NCI-H69 (cell line): ENCODE measurements at regions not wholly inside any gene's neighbourhood (a gene's known extent, or its start where the extent isn't known, plus 50 kb on each side); places are given as distances from the start of the nearest gene placed in this dataset.

ENCODE experiments used
- DNase-seq: peaks from one replicate; lab custom pipeline; 2025; lab: John Stamatoyannopoulos, UW

DNA sequence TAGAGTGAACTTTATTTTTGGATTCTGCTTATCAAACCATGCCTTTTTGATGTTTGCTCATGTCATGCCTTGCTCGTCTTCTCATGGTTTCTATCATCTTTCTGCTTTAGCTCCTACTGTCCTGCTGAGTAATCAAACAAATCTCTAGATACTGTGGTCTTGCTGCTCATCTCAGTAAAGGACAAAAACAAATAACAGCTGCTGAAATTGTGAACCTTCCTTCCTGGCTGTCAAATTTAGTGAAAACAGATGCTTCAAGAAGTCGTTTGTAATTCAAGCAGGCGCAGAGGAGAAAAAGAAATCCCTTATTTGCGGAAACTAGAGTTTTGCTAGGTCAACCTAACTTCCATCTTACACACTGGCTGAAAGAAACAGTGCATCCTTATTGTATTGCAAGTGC, 616.1 kb upstream of the ALCAM start:
- peak; percentile 54 for DNase-seq

DNA sequence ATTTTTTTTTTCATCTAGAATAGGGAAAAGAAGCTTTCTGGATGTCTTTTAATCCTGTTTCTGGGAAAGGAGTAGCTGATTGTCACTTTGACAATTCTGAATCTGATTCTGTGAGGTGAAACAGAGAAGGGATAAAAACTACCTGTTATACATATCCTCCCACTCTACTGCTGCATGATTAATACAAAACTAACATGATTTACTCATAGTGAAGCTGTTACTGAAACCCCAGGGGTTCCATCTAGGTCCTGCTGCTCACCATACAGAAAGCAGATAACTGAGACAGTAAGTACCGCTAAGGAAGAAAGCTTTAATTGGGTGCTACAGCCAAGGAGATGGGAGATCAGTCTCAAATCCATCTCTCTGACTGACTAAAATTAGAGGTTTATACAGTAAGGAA, 610.9 kb upstream of the ALCAM start:
- no peak for DNase-seq

DNA sequence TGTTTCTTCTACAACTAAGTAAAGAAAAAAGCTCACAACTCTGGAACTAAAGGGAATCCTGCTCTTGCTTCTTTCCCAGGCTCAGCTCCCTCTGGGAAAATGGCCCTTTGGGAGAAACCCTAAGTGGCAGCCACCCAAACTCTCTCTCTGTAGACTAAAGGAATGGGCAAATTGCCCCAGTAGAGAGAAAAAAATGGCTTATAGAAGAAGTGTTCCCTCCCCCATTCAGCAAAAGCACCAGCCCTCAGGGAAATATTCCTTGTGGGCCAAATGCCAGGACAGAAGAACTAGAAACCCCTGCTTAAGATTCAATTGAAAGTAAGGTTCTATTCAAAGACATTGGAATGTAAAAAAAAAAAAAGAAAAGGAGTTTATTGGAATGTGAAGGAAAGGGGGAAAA, 603.7 kb upstream of the ALCAM start:
- DNase-seq, result no peak

DNA sequence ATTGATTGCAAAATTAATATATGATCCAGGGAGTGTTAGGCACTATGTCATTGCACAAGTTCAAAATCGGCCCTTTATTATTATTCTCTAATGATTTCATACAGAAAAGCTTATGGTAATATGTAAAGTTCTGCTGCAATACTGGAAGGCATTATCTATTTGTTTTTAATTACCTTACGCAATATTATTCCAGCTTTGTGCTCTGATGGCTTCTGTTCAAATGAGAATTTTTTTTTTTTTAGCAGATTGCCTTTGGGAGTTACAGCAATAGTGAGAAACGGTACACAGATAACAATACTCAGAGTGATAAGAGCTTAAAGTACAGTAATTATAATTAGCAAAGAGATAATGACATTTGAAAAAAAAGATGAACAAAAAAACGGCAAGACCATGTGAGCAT, 602.2 kb upstream of the ALCAM start:
- DNase-seq, result no peak

DNA sequence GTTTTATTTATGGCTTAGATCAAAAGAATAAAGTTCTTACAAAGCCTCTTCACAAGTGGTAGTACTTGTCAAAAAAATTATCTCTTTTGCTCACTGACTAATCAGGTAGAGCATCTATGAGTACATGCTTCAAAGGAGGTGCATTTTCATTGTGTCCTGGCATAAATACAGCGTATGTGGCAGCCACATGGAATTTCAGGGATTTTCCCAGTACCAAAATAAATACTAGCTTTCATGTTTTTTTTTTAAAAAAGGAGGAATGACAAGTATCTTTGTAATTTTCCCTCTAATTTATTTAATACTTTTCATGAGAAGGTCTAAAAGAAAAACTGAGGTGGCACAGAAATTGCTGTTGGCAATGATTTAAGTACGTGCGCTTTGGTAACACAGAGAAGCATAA, 597.8 kb upstream of the ALCAM start:
- no peak for DNase-seq

DNA sequence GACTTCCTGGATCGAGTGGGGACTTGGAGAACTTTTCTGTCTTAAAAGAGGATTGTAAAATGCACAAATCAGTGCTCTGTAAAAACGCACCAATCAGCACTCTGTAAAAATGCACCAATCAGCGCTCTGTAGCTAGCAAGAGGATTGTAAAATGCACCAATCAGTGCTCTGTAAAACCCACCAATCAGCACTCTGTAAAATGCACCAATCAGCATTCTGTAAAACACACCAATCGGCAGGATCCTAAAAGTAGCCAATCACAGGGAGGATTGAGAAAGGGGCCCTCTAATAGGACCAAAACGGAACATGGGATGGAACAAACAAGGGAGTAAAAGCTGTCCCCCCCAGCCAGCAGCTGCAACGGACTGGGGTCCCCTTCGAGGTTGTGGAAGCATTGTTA, 587.4 kb upstream of the ALCAM start:
- no peak for DNase-seq

DNA sequence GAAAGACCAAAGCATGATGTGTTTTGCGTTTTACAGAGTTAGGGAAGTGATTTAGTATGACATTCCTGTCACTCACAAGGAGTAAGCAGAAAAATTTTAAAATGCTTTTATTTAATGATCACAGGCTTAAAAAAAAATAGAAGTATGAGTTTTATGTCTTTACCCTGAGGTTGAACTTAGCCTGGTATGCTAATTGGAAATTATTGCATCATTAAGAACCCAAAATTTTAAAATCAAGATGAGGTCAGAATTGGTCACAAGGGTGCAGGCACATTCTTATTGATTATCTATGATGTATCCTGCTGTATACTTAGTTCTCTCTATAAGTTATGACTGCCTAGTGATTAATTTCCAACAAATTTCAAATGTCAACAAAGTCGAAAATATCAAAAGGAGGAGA, 585.6 kb upstream of the ALCAM start:
- no peak for DNase-seq

DNA sequence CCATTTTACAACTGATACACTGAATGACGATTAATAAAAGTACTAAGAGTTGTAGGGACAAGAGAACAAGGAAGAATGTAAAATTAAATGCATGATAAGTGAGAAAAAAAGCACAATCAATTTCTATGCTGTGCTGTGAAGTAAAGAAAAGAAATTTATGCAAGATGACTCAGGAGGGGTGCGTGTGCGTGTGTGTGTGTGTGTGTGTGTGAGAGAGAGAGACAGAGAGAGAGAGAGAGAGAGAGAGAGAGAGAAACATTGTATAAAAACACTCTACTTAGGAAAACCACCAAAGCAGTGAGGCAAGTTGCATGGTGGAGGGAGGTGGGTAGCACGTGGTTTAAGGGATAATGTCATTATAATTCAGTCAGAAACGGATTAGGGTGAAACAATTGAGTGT, 580.8 kb upstream of the ALCAM start:
- no peak for DNase-seq

DNA sequence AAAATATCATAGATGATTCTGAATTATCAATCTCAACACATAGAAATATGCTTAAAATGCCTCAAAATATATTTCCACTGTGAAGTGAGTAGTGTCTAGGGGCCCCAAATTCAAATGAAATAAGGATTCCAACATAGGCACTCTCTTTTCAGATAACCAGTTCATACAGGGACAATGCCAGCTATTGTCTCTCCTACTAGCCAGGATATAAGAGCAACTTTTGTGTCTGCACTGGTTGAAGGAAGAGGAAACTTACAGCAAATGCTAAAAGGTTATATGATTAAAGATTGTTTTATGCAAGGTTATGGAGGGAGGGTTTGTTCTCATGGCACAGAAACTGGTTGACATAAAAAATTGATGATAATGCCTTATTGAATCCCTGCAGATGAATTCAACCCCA, 579.4 kb upstream of the ALCAM start:
- no peak for DNase-seq

DNA sequence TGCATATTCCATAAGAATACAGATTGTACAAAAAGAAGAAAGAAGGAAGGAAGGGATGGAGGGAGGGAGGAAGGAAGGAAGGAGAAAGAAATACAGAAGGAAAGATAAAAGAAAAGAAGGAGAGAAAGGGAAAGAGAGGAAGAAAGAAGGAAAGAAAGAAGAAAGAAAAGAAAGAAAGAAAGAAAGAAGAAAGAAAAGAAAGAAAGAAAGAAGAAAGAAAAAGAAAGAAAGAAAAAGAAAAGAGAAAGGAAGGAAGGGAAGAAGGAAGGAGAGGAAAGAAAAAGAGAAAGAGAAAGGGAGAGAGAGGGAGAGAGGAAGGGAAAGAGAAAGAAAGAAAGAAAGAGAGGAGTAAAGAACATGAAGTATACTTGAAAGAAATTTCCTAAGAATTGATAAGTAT, 577.9 kb upstream of the ALCAM start:
- no peak for DNase-seq

DNA sequence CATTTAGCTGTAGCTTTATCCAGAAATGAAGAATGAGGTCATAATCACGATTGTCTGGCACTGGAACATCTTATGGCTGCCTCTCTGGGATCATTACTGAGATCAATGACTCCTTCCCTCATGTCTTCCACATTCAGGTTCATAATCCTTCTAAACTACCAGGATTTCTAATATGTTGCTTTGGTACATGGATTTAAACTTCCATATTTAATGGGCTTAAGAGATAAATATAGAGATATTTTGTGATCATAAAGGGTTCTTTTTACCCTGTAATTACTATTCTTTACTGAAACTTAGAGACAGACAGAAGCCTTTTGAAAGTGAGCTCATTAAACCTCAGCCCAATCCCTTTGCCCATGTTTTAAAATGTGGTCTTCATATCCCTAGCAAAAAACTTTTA, 575.4 kb upstream of the ALCAM start:
- DNase-seq, result peak; percentile 17

DNA sequence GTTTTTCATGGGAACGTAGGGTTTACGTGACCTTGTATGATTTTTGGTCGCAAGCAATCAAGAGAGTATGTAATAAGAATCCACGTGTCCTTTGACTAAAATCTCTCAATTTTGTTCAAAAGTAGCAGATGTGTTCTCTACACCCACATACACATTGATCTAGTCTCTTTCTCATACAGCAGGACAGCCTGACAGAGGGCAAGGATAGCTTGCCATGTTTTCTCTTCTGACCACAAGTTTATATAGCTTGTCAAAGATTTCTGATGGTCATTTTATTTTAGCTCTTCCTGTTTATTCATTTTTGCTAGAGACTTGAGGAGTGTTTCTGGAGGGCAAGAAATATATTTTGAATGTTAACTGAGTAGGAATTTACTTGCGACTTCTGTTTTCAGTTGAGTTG, 570.2 kb upstream of the ALCAM start:
- DNase-seq, result no peak

DNA sequence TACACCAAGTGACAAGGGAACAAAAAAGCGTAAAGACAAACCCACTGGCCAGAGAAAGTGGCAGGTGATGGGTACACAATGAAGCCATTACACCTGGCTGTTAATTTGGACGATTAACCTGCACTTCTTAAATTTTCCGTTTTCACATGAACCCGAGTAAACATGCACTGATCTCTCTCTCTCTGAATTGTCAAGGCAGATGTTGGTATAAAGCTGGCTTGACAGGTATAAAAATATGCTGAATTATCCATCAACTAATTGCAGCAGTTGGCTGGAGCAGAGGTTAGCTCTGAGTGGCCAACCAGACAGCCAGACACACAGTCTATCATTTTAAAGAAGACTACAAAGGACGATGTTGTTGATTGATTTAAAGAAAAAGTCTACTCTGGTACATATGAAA, 561.7 kb upstream of the ALCAM start:
- peak; percentile 94 for DNase-seq

DNA sequence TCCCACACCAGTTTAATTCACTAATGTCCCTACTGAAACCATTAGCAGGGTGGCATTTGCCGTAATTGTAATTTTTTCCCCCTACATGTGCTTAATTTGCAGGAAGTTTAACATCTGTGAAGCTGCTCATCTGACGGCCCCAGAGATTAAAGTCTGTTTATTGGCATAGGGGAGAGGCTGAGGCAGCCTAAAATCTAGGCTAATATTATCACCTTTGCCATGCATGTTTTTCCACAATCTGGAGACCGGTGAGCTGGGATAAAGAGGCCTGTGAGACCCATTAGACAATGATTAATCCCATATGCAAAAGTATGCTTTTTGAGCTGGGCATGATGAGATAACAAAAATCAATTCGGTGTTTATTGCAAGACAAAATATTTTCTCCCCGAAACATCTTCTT, 561.2 kb upstream of the ALCAM start:
- DNase-seq, result peak; percentile 89

DNA sequence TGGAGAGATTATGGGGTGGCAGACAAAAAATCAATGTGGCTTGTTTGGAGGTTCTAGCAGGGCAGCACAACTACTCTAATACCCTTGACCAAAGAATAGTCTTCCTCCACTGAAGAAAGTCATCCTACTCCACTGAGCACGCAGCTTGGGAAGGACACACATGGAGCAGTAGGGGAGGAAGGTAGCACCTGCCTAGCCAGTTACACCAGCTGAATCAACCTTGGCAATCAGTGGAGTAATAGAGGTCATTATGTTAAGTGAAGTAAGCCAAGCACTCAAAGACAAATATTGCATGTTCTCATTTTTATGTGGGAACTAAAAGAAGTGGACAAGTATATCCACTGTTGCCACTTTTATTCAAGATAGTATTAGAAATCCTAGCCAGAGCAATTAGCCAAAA, 555.8 kb upstream of the ALCAM start:
- DNase-seq, result peak; percentile 55

DNA sequence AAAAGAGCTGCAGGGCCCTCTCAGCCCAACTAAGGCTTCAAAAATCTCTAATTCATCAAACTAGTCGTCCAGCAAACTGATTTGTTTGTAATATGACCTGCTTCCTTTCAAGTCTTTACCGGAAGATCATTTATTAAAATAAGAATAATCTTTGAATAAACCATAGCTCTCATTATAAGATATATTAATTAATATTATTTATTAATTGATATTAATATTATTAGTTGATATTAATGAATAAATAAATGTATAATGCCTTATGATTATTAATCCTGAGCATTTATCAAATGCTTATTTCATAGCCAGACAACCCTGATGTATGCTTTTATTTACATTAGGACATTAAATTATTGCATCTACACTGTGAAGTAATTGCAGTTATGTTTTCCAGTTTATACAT, 550.7 kb upstream of the ALCAM start:
- no peak for DNase-seq

DNA sequence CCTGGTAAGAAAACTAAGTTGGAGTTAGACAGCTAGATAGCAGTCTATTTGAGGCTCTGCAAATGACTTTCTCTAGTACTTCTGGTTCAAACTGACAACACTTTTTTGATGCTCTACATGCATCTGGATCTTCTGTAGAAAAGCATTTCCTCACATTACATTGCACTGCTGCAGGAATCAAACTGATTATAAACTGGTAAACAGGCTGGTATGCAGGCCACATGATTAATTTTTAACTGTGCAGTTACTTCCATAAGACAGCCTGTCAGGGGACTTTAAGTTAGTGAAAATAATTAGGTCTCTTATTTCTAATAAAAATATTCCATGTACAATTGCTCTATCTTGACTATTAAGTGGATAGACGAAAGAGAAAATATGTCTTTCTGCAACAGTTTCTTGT, 550.0 kb upstream of the ALCAM start:
- no peak for DNase-seq

DNA sequence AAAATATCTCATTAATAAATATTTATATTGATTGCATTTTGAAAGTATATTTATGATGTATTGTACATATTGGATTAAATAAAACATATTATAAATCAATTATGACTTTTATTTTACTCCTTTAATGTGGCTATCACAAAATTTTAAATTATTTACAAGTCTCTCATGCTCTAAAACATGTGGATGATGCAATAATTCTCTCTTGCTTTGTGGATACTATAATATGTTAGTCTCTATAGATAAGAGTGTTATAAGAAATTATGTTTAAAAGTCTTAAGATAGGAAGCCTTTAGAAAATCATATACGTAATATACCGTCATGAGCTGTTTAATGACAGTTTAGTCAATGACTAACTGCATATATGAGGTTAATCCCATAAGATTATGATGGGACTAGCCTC, 547.4 kb upstream of the ALCAM start:
- no peak for DNase-seq

DNA sequence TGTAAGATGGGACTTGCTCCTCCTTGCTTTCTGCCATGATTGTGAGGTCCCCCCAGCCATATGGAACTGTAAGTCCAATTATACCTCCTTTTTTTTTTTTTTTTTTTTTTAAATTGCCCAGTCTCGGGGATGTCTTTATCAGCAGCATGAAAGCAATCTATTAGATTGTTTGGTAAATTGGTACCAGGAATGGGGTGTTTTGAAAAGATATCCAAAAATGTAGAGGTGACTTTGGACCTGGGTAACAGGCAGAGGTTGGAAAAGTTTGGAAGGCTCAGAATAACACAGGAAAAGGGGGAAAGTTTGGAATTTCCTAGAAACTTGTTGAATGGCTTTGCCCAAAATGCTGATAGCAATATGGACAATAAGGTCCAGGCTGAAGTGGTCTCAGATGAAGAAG, 545.8 kb upstream of the ALCAM start:
- DNase-seq, result no peak

DNA sequence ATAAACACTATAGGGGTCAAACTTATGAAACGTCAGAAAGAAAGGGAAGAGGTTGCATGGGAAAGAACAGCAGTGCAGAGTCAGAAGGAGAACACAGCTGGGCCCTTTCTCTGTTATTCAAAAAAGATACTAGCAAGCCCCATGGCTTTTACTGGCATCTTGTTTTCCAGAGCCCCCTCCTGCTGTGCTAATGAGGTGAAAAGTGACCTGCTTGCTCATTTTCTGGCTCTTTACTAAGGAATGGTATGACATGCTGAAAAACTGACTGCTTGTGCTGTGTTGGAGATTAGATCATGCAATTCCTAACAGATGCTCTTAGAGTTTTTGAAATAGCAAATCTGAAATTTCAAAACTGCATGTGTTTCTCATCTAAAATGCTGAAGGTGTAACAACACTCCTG, 541.6 kb upstream of the ALCAM start:
- peak; percentile 88 for DNase-seq

DNA sequence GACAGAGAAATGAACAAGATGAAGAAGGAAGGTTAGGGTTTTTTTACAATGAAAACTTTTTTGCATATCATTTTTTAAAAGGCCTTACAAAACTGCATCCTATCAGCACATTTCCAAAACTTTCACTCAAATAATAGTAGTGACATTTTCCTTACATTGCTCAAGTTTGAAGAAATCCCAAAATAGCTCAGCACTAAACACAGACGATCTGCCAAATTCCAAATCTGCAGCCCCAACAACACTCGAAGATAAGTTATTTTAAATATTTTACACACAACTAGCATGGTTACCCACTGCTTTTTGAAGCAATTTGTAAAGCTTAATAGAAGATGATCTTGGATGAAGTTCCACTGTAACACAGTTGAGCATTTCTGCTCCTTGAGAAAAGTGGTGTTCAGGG, 535.6 kb upstream of the ALCAM start:
- no peak for DNase-seq

DNA sequence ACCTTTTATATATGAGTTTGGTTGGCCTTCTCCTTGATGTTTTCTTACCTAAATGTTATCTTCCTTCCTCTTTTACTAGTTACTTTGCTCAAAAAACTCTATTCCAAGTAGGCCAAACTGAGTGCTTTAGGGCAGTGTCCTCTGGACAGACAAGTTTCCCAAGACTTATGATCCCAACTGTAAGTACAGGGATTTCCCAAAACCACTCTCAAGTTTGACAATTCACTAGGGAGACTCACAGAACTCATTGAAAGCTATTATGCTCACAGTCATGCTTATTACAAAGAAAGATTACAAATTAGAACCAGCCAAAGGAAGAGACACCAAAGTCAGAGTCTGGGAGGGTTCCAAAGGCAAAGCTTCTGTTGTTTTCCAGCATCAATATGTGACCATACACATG, 534.2 kb upstream of the ALCAM start:
- no peak for DNase-seq

DNA sequence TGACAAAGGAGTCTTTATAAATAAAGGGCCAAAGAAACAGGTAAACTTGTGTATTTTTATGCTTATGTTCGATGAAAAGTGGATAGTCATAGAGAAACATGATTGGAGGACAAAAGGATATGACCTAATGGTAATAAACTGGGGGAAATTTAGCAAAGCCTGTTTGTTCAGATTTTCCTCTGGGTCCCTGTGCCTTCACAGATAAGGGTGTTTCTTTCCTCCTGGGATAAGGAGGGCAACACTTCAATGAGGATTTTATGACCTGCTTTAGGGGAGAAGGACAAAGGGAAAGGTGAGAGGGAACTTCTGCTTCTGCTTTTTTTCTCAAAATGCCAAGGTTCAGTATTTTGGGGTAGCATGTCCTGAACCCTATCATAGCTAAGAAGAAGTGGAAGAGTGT, 531.3 kb upstream of the ALCAM start:
- no peak for DNase-seq

DNA sequence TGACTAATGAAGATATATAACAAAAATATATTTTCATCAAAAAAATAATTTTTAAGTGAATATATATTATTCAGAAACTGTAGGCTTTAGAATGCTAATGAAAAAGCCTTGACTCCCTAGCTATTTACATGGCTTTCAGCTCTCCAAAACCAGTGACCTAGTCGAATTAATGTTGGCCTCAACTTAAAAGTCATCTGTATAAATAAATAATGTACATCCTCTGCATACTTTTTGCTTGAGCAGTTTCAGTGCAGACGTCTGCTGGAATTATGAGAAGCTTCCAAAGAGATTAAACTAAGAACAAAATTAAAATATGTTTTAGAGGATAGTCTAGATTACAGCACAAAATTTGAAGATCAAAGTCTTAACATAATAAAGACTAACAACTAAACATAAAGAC, 520.4 kb upstream of the ALCAM start:
- no peak for DNase-seq

DNA sequence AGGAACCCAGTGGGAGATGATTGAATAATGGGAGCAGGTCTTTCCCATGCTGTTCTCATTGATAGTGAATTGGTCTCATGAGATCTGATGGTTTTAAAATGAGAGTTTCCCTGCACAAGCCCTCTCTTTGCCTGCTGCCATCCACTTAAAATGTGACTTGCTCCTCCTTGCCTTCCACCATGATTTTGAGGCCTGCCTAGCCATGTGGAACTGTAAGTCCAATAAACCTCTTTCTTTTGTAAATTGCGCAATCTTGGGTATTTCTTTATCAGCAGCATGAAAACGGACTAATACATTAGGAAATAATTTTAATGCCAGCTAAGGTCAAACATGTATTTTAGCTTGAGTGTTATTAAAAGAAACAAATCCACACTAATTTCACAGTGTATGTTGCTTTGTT, 517.6 kb upstream of the ALCAM start:
- DNase-seq, result no peak

DNA sequence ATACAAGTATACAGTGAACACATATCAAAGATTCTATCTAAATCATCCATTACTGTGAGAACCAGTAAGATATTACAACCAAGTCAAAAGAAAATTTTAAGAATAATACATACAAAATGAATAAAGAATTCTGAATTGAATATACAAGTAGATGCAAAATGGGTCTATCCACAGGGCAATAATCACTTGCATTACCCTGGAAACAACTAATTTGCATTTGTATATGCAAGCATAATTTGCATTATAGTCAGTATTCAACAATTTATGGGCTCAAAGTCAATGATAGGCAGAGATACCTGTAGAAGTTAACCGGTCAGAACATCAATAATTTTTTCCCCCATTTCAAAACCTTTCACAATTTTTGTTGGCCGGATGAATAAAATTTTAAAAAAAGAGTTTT, 512.2 kb upstream of the ALCAM start:
- no peak for DNase-seq
